ENCODE measurements at regions not wholly inside any gene's neighbourhood (a gene's known extent, or its start where the extent isn't known, plus 50 kb on each side); places are given as distances from the start of the nearest gene placed in this dataset.
A peak's percentile ranks its signal among the peaks of the same experiment; 100 is the strongest.

DNA sequence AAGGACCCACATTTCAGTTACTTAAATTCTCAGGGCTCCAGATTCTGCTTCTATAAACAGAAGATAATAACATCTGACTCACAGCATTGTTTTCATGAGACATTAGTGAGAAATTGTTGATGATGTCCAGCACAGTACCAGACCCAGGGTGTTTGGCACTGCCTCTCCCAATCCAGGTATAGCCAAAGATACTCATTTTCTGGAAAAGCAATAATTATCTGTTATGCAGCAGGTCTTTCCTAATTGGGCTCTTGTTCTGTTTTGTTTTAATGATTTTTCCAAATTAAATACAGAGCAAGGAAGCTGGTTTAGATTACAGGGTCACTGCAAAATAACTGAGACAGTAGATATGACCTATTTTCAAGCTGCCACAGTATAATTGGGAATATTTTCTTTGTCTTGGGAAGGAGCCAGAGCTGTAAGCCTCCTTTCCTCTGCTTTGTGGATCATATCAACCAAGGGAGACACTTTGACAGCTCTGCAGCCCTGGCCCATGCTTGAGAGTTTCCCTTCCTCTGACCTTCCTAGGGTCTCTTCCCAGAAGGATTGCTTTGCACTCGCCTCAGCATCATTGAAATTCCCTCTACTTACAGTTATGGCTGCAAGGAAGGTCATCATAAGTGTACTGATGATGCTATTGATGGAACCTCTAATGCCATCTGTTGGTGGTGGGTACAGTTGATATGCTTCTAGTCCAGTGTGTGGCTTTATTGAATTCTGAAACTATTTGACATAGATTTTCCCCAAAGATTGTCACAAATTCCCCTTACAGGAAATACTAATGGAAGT is 522.4 kb upstream of the ADAMTS9 start:
- intact Hi-C loops (cut with DNase I): no loop called here
- WGBS, 2 donors: 75 to 76% methylated on average over 1 of the region's 1 CpG
- H3K4me3 ChIP-seq (replicated peaks in 1 of 3): no peak overlapping the region
- no peak overlapping the region for H3K27ac ChIP-seq
- H3K27me3 ChIP-seq: no peaks in the 10 kb centered on the region
- DNase-seq: no peak
- no peaks in the 10 kb centered on the region for H3K9me3 ChIP-seq
- no peaks in the 10 kb centered on the region for H3K36me3 ChIP-seq
- no peak for TF ChIP-seq CTCF (IDR thresholded peaks at IDR 0.05)
- no peak for TF ChIP-seq POLR2A (IDR thresholded peaks at IDR 0.05)
- no peaks in the 10 kb centered on the region for H3K4me1 ChIP-seq

DNA sequence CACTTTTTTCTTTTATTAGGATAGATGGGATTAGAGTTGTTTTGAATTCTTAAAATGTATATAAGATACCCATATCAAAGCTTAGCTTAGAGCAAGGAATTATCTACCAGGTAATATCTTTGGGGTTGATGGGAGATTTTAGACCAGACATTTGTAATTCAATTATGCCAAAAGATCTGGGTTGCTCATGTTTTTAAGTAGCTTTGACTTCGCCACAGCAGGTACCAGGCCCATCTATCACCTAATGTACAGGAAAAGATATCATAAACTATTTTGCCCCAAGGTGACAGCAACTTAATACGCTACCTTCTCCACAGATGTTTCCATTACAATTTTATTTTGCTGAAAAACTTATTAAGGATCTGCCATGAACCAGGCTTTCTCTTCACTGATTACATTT is 514.6 kb upstream of the ADAMTS9 start:
- TF ChIP-seq CTCF (IDR thresholded peaks at IDR 0.05): no peak
- no peak for TF ChIP-seq POLR2A (IDR thresholded peaks at IDR 0.05)
- H3K4me3 ChIP-seq (replicated peaks in 1 of 3): no peak overlapping the region
- WGBS, 2 donors: 91 to 96% methylated on average over 2 of the region's 2 CpGs
- no peak for DNase-seq
- intact Hi-C loops (cut with DNase I): no loop called here
- H3K4me1 ChIP-seq: no peaks in the 10 kb centered on the region
- H3K27ac ChIP-seq: no peak overlapping the region
- no peaks in the 10 kb centered on the region for H3K36me3 ChIP-seq
- no peaks in the 10 kb centered on the region for H3K27me3 ChIP-seq
- no peaks in the 10 kb centered on the region for H3K9me3 ChIP-seq

DNA sequence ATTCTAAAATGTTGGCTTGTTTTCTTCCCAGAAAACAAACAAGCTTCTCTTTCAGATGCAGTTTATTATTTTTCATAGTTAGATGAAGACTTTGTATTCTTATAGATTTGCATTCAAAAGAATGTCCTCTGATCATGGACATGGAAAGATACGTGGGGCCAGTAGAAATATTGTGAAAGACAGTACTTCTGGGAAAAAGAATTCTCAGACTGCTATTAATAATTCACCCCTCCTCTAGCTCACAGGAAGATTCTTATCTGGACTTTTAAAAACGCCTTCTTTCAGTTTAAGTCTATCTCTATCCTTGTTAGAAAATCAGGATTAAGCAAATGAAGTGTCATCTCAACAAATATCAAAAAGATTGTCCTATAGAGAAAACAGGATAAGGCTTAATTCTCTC is 514.1 kb upstream of the ADAMTS9 start:
- intact Hi-C loops (cut with DNase I): no loop called here
- TF ChIP-seq CTCF (IDR thresholded peaks at IDR 0.05): no peak
- TF ChIP-seq POLR2A (IDR thresholded peaks at IDR 0.05): no peak
- Histone ChIP-seq H3K27ac (no peak overlapping the region), H3K4me3 (replicated peaks in 1 of 3) (no peak overlapping the region), H3K9me3 (no peaks in the 10 kb centered on the region), H3K36me3 (no peaks in the 10 kb centered on the region), H3K4me1 (no peaks in the 10 kb centered on the region), H3K27me3 (no peaks in the 10 kb centered on the region)
- 68 to 69% methylated on average over 2 of the region's 2 CpGs for WGBS, 2 donors
- no peak for DNase-seq

DNA sequence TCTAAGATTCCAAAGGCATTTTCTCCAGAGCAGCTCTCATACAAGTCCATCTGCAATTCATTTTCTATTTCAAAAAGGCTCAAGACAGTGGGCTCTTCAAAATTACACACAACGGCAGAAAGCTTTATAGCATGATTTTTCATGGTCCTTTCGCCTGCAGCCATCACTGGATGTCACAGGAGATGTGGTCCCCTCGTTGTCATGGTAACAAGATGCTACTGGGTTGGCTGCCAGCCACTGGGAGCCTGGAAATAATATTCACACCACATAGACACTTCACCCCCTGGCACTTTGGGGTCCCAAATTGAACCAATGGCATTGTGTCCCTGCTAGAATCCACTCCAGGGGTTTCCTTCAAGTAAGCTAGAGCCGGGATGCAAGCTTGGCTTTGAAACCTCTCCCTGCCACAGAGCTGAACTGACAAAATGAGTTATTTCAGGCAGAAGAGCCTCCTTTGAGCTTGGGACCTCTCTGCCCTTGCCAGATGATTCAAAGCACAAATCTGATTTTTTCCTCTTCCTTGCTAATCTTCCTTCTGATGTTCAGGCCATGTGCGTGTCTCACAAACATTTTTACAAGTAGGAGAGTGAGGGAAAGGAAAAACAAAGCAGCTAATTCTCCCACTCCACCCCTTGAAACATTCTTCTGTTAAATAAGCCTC is 512.6 kb upstream of the ADAMTS9 start:
- Histone ChIP-seq H3K9me3 (no peaks in the 10 kb centered on the region), H3K4me1 (peaks cover 0 to 7% of the 10 kb centered on the region in 2 donors), H3K27ac (no peak overlapping the region), H3K27me3 (no peaks in the 10 kb centered on the region), H3K36me3 (no peaks in the 10 kb centered on the region), H3K4me3 (replicated peaks in 1 of 3) (no peak overlapping the region)
- DNase-seq: no peak
- intact Hi-C loops (cut with DNase I): no loop called here
- no peak for TF ChIP-seq CTCF (IDR thresholded peaks at IDR 0.05)
- no peak for TF ChIP-seq POLR2A (IDR thresholded peaks at IDR 0.05)
- 77 to 85% methylated on average over 5 of the region's 5 CpGs for WGBS, 2 donors

GRCh38 chr3:65196663-65197062 is 508.9 kb upstream of the ADAMTS9 start:
- no peaks in the 10 kb centered on the region for H3K27me3 ChIP-seq
- no peaks in the 10 kb centered on the region for H3K9me3 ChIP-seq
- WGBS, 2 donors: 38 to 48% methylated on average over 3 of the region's 3 CpGs
- H3K4me3 ChIP-seq (replicated peaks in 1 of 3): no peak overlapping the region
- TF ChIP-seq POLR2A (IDR thresholded peaks at IDR 0.05): no peak
- TF ChIP-seq CTCF (IDR thresholded peaks at IDR 0.05): no peak
- intact Hi-C loops (cut with DNase I): no loop called here
- no peak overlapping the region for H3K27ac ChIP-seq
- H3K4me1 ChIP-seq: peaks cover 0 to 7% of the 10 kb centered on the region in 2 donors
- H3K36me3 ChIP-seq: no peaks in the 10 kb centered on the region
- DNase-seq: peak; percentile 9 to 38

Data from thyroid gland (tissue), 4 donors.